B cell (primary cell): ENCODE measurements at regions not wholly inside any gene's neighbourhood (a gene's known extent, or its start where the extent isn't known, plus 50 kb on each side); places are given as distances from the start of the nearest gene placed in this dataset.

Experiments used
- ATAC-seq: fragments of 200-7000 bp; cut with Tn5 transposase; one replicate; pipeline ENCODE4 v1.10.0; 2021; ENCODE audit warnings: low read depth, mild to moderate bottlenecking, moderate number of reproducible peaks, moderate library complexity
- CTCF ChIA-PET: fragments of 350-600 bp; sonication (Branson Sonifier 250); formaldehyde crosslinking; loops from one replicate; lab custom pipeline; 2021; ENCODE audit warnings: antibody characterized with exemption, inconsistent platforms; lab: Charles Lee
- POLR2A ChIA-PET: fragments of 350-600 bp; sonication (Branson Sonifier 250); formaldehyde crosslinking; loops from one replicate; lab custom pipeline; 2021; ENCODE audit warnings: antibody characterized with exemption; lab: Charles Lee
- DNase-seq: peaks from one replicate; pipeline ENCODE4 v3.0.0; 2013
- H2AFZ ChIP-seq: 2 replicates; pipeline ENCODE4 v1.6.1; 2012; ENCODE audit warnings: mild to moderate bottlenecking, low read depth, low read length; ENCODE audit not compliant: insufficient read depth, poor library complexity, severe bottlenecking
- H3K27ac ChIP-seq, 2 donors: 1 replicate in 1 of 2; 2 replicates in 1 of 2; pipeline ENCODE4 v1.5.1; 2012 to 2013; ENCODE audit warnings: low read length in 2 of 2, mild to moderate bottlenecking in 2 of 2, moderate library complexity in 1 of 2
- H3K27me3 ChIP-seq, 4 experiments: fragments of 200-600 bp in 1 of 4; sonication (generic) in 1 of 4; replicated peaks in 1 of 4; 1 replicate in 2 of 4; 2 replicates in 2 of 4; pipeline versions ENCODE4 v1.6.1 to v1.7.0; 2013 to 2016; ENCODE audit warnings: low read length in 3 of 4, mild to moderate bottlenecking in 2 of 4, mixed read lengths in 1 of 4, moderate library complexity in 1 of 4; ENCODE audit not compliant: insufficient read depth in 4 of 4, control insufficient read depth in 3 of 4; ENCODE audit errors: control extremely low read depth in 1 of 4
- H3K36me3 ChIP-seq, 2 experiments: replicated peaks in 1 of 2; 1 replicate in 1 of 2; 2 replicates in 1 of 2; pipeline versions ENCODE4 v1.6.1 to v1.7.1; 2013; ENCODE audit warnings: low read length in 1 of 2; ENCODE audit not compliant: insufficient read depth in 2 of 2, control insufficient read depth in 1 of 2; ENCODE audit errors: control extremely low read depth in 1 of 2, extremely low read depth in 1 of 2
- H3K4me1 ChIP-seq, 2 donors: fragments of 200-600 bp in 1 of 2; sonication (generic) in 1 of 2; 1 replicate in 1 of 2; 2 replicates in 1 of 2; pipeline versions ENCODE4 v1.5.1 to v1.6.1; 2013 to 2017; ENCODE audit warnings: low read length in 2 of 2; ENCODE audit not compliant: control insufficient read depth in 2 of 2, insufficient read depth in 2 of 2
- H3K4me2 ChIP-seq: replicated peaks from 2 replicates; pipeline ENCODE3; 2012; ENCODE audit warnings: mild to moderate bottlenecking, low read depth, low read length; ENCODE audit not compliant: poor library complexity, severe bottlenecking
- H3K4me3 ChIP-seq, 5 experiments: fragments of 200-600 bp in 1 of 5; sonication (generic) in 1 of 5; 1 replicate in 3 of 5; 2 replicates in 2 of 5; pipeline versions ENCODE4 v1.5.1 to v1.7.0; 2011 to 2016; ENCODE audit warnings: low read length in 4 of 5, mild to moderate bottlenecking in 4 of 5, low read depth in 2 of 5, control low read depth in 1 of 5, moderate library complexity in 1 of 5; ENCODE audit not compliant: insufficient read depth in 1 of 5; ENCODE audit errors: control extremely low read depth in 1 of 5, extremely low read depth in 1 of 5
- H3K79me2 ChIP-seq: fragments of 200-600 bp; sonication (generic); one replicate; pipeline ENCODE4 v1.6.0; 2016; ENCODE audit warnings: low read length; ENCODE audit not compliant: control insufficient read depth, insufficient read depth
- H3K9ac ChIP-seq: fragments of 200-600 bp; sonication (generic); 2 replicates; pipeline ENCODE4 v1.6.1; 2017; ENCODE audit warnings: mild to moderate bottlenecking, low read length, moderate library complexity
- H3K9me3 ChIP-seq, 3 donors: one replicate each; pipeline versions ENCODE4 v1.6.1 to v1.7.1; 2013; ENCODE audit warnings: low read length in 2 of 3; ENCODE audit not compliant: control insufficient read depth in 2 of 3, insufficient read depth in 1 of 3; ENCODE audit errors: control extremely low read depth in 1 of 3
- H4K20me1 ChIP-seq: 2 replicates; pipeline ENCODE4 v1.6.0; 2012; ENCODE audit warnings: mild to moderate bottlenecking, low read length; ENCODE audit not compliant: insufficient read depth, control insufficient read depth, poor library complexity, severe bottlenecking
- H3K27ac Mint-ChIP-seq: one replicate; pipeline ENCODE4 v1.8.0; 2021; ENCODE audit warnings: mixed read lengths
- H3K27me3 Mint-ChIP-seq: one replicate; pipeline ENCODE4 v1.8.0; 2021; ENCODE audit warnings: mixed read lengths
- H3K4me1 Mint-ChIP-seq: one replicate; pipeline ENCODE4 v1.8.0; 2021; ENCODE audit warnings: mixed read lengths
- H3K4me3 Mint-ChIP-seq: one replicate; pipeline ENCODE4 v1.8.0; 2021; ENCODE audit warnings: mixed read lengths
- H3K9me3 Mint-ChIP-seq: one replicate; pipeline ENCODE4 v1.8.0; 2022; ENCODE audit warnings: mixed read lengths; ENCODE audit not compliant: insufficient read depth
- EZH2 ChIP-seq: IDR thresholded peaks from 2 replicates; pipeline ENCODE4 v1.6.1; 2012; ENCODE audit warnings: borderline replicate concordance, low read depth, mild to moderate bottlenecking, moderate library complexity, low read length; ENCODE audit not compliant: insufficient read depth, poor library complexity, severe bottlenecking
- WGBS: methylation state at CpG from one replicate; pipeline ENCODE4 v1.1.5; 2013; ENCODE audit warnings: missing lambda C conversion rate; ENCODE audit not compliant: insufficient coverage; 5-methylcytosine and 5-hydroxymethylcytosine counted together
- intact Hi-C: fragments of 100-400 bp; cut with micrococcal nuclease; formaldehyde crosslinking; loops from one replicate; pipeline ENCODE4 v1.10.0; 2022
- TF ChIP-seq, protein P1 (sequence below): fragments of 200-600 bp; IDR thresholded peaks from one replicate; pipeline ENCODE4 v1.8.0; 2022; ENCODE audit warnings: antibody characterized with exemption, mild to moderate bottlenecking

DNA sequence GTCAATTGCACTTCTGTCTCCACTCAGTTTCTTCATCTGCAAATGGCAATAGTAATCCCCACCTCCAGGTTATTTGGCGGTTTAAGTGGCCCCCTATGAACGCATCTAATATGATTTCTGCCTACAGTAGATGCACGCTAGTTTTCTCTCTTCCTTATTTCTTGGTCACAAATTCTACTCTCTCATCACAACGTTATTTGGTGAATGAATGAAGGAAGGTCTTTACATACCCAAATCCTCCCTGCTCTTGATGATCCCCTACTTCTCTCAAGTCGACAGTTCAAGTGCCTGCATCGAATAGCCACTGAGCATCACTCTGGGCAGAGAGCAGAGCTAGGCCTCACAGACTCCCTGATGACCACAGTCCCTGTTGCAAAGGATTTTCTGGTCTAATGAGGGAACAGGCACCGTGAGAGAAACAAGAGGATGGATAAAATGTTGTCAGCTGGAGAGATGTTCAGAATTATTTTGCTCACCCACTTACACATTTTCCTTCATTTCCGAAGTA, 181.2 kb upstream of the SMAD3 start:
- H3K4me3 Mint-ChIP-seq: no peak overlapping the region
- WGBS: 100% methylated on average over 1 of the region's 8 CpGs
- H3K27ac ChIP-seq: no peak overlapping the region

DNA sequence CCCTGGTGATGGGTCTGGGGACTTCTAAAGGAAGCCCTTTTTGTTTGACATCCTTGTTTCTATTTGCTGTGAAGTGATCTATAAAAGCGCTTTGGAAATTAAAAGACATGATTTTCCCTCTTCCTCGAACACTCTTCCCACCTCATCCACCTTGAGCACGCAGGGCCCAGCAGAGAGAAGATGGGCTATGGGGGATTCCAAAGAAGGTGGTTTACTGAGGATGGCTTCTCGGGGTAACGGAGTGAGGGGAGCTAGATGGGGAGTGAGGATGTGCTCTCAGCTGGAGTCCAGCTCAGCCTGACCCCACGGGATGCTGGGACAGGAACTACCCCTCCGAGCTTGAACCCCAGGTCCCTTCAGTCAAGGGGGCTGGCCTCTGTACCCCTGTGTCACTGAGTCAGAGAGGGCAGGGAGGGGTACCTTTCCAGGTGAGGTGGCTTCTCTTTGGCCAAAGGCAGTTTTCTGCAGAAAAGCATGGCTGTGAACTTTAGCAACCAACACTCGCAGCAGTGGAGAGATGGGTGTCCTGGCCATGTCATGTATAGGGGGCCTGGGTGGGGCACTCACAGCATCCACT, 180.7 kb upstream of the SMAD3 start:
- Histone ChIP-seq H3K4me1 (no peaks in the 10 kb centered on the region), H3K27me3 (peaks cover 0 to 12% (median 0%) of the 10 kb centered on the region in 4 experiments), H3K79me2 (no peaks in the 10 kb centered on the region), H3K36me3 (no peaks in the 10 kb centered on the region), H4K20me1 (no peaks in the 10 kb centered on the region), H3K4me3 (no peak overlapping the region), H3K9ac (no peak overlapping the region), H3K27ac (no peak overlapping the region), H2AFZ (no peak overlapping the region), H3K4me2 (no peak overlapping the region), H3K9me3 (peaks cover 2 to 10% (median 9%) of the 10 kb centered on the region in 3 donors)
- no peak for ATAC-seq
- H3K4me3 Mint-ChIP-seq: no peak overlapping the region
- no peaks in the 10 kb centered on the region for H3K4me1 Mint-ChIP-seq
- ChIA-PET CTCF (no interaction called here), POLR2A (no interaction called here)
- TF ChIP-seq EZH2: no peak
- TF ChIP-seq, protein P1, sequence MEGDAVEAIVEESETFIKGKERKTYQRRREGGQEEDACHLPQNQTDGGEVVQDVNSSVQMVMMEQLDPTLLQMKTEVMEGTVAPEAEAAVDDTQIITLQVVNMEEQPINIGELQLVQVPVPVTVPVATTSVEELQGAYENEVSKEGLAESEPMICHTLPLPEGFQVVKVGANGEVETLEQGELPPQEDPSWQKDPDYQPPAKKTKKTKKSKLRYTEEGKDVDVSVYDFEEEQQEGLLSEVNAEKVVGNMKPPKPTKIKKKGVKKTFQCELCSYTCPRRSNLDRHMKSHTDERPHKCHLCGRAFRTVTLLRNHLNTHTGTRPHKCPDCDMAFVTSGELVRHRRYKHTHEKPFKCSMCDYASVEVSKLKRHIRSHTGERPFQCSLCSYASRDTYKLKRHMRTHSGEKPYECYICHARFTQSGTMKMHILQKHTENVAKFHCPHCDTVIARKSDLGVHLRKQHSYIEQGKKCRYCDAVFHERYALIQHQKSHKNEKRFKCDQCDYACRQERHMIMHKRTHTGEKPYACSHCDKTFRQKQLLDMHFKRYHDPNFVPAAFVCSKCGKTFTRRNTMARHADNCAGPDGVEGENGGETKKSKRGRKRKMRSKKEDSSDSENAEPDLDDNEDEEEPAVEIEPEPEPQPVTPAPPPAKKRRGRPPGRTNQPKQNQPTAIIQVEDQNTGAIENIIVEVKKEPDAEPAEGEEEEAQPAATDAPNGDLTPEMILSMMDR: no peak
- no peak overlapping the region for H3K27ac Mint-ChIP-seq
- DNase-seq: no peak
- intact Hi-C loops: no loop called here
- WGBS: 90% methylated on average over 5 of the region's 8 CpGs
- peaks cover 8% of the 10 kb centered on the region for H3K27me3 Mint-ChIP-seq
- H3K9me3 Mint-ChIP-seq: no peaks in the 10 kb centered on the region

More for the DNA sequence above, 181.2 kb upstream of the SMAD3 start:
- Histone ChIP-seq H3K9ac (no peak overlapping the region), H3K9me3 (peaks cover 1 to 9% (median 3%) of the 10 kb centered on the region in 3 donors), H4K20me1 (no peaks in the 10 kb centered on the region), H3K4me2 (no peak overlapping the region), H3K79me2 (no peaks in the 10 kb centered on the region), H2AFZ (no peak overlapping the region), H3K36me3 (no peaks in the 10 kb centered on the region), H3K4me3 (no peak overlapping the region), H3K27me3 (peaks cover 0 to 12% (median 0%) of the 10 kb centered on the region in 4 experiments), H3K4me1 (no peaks in the 10 kb centered on the region)
- ChIA-PET POLR2A (no interaction called here), CTCF (no interaction called here)
- H3K27ac Mint-ChIP-seq: no peak overlapping the region
- no peak for ATAC-seq
- no peak for TF ChIP-seq EZH2
- TF ChIP-seq, protein P1: no peak
- H3K27me3 Mint-ChIP-seq: peaks cover 8% of the 10 kb centered on the region
- DNase-seq: no peak
- intact Hi-C loops: no loop called here
- no peaks in the 10 kb centered on the region for H3K9me3 Mint-ChIP-seq
- H3K4me1 Mint-ChIP-seq: no peaks in the 10 kb centered on the region
